GM21723 (cell line): ENCODE measurements at regions not wholly inside any gene's neighbourhood (a gene's known extent, or its start where the extent isn't known, plus 50 kb on each side); places are given as distances from the start of the nearest gene placed in this dataset.
"Not testable (repeated sequence)": the region's sequence is repeated elsewhere in the genome, so short reads cannot be mapped to it uniquely, and the experiment has no call there.

ENCODE experiments used
- ATAC-seq: cut with Tn5 transposase; IDR thresholded peaks from one replicate; pipeline ENCODE4 v1.9.1; 2021; ENCODE audit warnings: mild to moderate bottlenecking, moderate library complexity; ENCODE audit not compliant: unreplicated experiment

- no peak for ATAC-seq
Observed at GRCh38 chr1:118479351-118479750, 294.3 kb upstream of the SPAG17 start.

DNA sequence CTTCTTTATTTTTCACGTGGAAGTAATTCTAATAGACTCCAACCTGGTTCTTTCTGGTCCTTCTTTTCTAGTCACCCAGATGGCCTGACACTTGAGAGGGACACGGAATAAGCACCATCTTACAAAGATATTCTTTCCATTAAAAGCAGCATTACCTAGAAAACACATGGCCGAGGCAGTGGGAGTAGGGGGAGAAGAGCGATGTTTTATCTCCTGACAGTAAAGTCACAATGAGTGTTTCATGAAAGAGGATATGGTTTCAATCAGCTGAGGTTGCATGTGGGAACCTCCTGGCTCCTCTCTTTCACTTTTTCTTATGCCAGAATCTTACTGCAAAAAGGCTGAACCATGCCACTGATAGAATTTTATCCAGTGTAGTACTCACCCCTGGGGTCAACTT lies 288.8 kb upstream of the SPAG17 start:
- no peak for ATAC-seq

- not testable (repeated sequence) for ATAC-seq
Observed at GRCh38 chr1:118464460-118464859, 279.4 kb upstream of the SPAG17 start.

- no peak for ATAC-seq
Observed at GRCh38 chr1:118461154-118461553, 276.1 kb upstream of the SPAG17 start.

DNA sequence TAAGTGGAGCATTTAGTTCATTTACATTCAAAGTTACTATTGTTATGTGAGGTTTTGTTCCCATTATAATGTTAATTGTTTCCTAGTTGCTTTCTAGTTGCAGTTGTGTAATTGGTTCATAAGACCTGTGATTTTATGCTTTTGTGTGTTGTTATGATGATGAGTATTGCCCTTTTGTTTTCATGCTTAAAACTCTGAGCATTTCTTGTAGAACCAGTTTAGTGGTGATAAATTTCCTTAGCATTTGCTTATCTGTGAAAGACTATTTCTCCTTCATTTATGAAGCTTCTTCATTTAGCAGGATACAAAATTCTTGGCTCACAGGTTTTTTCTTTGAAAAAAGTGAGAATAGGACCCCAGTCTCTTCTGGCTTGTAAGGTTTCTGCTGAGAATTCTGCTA lies 274.8 kb upstream of the SPAG17 start:
- ATAC-seq: no peak

GRCh38 chr1:118453856-118454255 lies 268.8 kb upstream of the SPAG17 start:
- ATAC-seq: not testable (repeated sequence)

DNA sequence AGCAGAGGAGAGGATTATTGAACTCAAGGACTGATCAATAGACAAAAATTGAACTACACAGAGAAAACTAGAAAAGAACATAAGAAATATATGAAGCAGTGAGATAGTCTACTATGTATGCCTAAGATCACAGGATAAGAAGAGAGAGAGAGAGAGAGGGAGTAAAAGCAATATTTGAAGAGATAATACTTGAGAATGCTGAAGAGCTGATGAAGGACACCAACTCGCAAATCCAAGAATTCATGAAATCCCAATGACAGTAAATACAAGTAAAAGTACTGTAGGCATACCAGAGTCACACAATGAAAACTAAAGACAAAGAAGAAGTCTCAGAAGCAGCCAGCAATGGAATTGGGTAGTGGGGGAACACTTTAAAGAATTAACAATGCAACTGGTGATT lies 260.1 kb upstream of the SPAG17 start:
- ATAC-seq: no peak

- no peak for ATAC-seq
Observed at GRCh38 chr1:118442214-118442613, 257.2 kb upstream of the SPAG17 start.

GRCh38 chr1:118437664-118438063 lies 252.6 kb upstream of the SPAG17 start:
- no peak for ATAC-seq

DNA sequence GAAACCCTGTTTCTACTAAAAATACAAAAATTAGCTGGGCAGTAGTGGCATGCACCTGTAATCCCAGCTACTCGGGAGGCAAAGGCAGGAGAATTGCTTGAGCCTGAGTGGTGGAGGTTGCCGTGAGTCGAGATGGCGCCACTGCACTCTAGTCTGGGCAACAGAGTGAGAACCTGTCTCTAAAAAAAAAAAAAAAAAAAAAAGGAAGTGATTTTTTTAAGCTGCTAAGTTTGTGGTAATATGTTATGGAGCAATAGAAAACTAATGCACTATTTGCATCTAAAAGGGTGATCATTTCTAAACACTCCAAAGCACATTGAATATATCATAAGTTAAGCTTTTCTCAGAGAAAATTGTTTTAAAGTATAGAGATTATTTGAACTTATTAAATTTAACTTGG lies 244.8 kb upstream of the SPAG17 start:
- ATAC-seq: no peak

DNA sequence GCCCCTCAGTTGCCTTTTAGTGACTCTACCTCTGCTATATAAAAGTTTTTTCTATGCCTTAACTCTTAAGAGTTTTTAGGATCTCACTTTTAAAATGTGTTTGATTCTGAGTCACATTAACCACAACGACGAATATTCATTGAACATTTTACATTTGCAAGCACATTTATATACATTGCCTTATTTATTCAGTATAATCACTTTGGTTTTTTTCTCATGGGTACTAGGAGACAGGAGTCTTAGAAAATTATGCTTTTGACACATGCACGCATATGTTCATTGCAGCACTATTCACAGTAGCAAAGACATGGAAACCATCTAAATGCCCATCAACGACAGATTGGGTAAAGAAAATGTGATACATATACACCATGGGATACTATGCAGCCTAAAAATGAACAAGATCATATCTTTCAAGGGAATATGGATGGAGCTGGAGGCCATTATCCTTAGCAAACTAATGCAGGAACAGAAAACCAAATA lies 236.9 kb upstream of the SPAG17 start:
- ATAC-seq: no peak

GRCh38 chr1:118404024-118404423 lies 219.0 kb upstream of the SPAG17 start:
- no peak for ATAC-seq

DNA sequence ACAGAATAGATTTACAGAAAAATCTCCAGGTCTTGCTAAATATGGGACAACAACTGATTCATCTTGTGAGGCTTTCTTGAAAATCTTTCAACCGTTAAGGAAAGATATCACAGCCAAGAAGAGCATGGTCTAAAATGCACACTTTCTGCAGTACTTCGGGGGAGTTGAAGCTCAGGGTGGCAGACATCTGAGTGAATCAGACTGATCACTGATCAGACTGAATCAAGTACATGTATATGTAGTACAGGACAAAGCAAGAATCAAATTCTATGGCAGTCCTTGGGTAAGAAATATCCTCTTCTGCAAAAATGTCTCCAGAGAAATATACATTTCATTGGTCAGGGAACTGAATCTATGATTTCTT lies 212.4 kb upstream of the SPAG17 start:
- no peak for ATAC-seq

DNA sequence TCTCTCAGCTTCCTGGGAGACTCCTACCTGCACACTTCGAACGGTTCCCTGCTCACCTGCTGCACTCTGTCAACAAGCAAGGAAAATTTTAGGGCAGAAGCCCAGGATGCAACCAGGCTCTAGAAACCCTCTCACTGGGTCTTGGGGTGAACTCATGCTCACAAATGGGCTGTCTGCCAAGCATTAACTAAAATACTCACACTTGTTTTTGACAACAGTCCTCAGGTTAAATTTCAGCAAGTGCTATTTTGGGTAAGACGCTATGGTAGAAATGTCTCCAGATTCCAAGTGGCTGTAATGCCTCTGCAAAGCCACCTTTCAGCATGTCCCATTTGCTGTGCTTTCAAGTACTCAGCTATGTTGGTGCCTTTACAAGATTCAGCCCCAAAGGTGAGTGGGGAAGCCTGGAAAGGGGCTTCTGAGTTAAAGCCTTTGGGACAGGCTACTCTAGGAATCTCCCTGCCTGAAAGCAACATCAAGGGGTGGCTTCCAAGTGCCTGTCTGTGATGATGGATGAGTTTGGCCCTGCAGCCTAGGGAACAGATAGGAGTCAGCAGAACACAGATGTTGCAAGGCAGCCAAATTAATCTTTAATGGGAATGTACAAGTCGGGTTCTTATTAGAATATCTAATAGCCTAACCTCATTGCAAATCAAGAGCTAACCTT lies 211.9 kb upstream of the SPAG17 start:
- ATAC-seq: no peak

- no peak for ATAC-seq
Observed at GRCh38 chr1:118396279-118396678, 211.3 kb upstream of the SPAG17 start.

DNA sequence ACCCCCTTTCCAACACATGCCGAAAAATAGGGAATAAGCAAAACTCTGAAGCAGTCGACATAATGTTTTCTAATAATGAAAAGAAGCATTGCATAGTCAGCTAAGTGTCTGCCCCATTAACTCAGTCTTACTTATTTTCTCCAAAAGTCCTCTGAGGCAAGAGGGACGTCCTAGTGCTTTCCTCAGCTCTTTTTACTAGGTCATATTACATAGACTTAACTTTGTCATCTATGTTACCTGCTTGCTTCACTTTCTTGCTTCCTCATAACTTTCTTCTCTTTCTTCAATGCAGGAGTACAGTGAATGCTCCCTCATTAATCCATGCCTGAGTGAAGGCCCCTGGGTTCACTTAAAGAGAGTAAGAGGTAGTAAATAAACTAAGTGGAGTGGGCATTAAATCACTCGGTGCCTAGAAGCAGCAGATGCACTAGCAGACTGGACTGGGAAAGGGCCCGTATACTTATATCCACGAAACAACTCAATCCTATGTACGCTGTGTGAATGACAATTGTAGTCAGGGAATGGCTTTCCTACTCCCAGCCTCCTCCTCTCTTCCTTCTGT lies 210.5 kb upstream of the SPAG17 start:
- ATAC-seq: no peak

GRCh38 chr1:118390955-118391354 lies 205.9 kb upstream of the SPAG17 start:
- ATAC-seq: no peak

- ATAC-seq: no peak
Observed at GRCh38 chr1:118388301-118388959, 203.4 kb upstream of the SPAG17 start.

GRCh38 chr1:118381197-118381869 lies 196.3 kb upstream of the SPAG17 start:
- no peak for ATAC-seq

- ATAC-seq: not testable (repeated sequence)
Observed at GRCh38 chr1:118377183-118377582, 192.2 kb upstream of the SPAG17 start.

- ATAC-seq: no peak
Observed at GRCh38 chr1:118371612-118372011, 186.6 kb upstream of the SPAG17 start.

DNA sequence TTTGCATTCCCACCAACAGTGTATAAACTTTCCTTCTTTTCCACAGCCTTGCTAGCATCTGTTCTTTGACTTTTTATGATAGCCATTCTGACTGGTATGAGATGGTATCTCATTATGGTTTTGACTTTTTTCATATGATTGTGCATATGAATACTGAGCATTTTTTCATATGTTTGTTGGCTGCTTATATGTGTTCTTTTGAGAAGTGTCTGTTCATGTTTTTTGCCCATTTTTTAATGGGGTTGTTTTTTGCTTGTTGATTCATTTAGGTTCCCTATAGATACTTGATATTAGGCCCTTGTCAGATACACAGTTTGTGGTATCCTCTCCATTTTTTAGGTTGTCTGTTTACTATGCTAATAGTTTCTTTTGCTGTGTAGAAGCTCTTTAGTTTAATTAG lies 185.8 kb upstream of the SPAG17 start:
- no peak for ATAC-seq
